Stimulated activated memory B cell treated with anti-CD40 and anti-IgM and Interleukin-4, amounts not matched to agents 10 μg/mL and 1 μg/mL and 100 μg/mL, for 72 hours (primary cell): ENCODE measurements at regions not wholly inside any gene's neighbourhood (a gene's known extent, or its start where the extent isn't known, plus 50 kb on each side); places are given as distances from the start of the nearest gene placed in this dataset.
"Not testable (repeated sequence)": the region's sequence is repeated elsewhere in the genome, so short reads cannot be mapped to it uniquely, and the experiment has no call there.

ENCODE experiments used
- ATAC-seq: fragments of 150-1000 bp; cut with Tn5 transposase; 2 replicates; pipeline ENCODE4 v1.10.0; 2021
- H3K27ac Mint-ChIP-seq: one replicate; pipeline ENCODE4 v1.8.0; 2022; ENCODE audit warnings: mild to moderate bottlenecking, mixed read lengths
- H3K27me3 Mint-ChIP-seq: one replicate; pipeline ENCODE4 v1.8.0; 2022; ENCODE audit warnings: mixed read lengths
- H3K36me3 Mint-ChIP-seq: one replicate; pipeline ENCODE4 v1.8.0; 2022; ENCODE audit warnings: mixed read lengths
- H3K4me1 Mint-ChIP-seq: one replicate; pipeline ENCODE4 v1.8.0; 2022; ENCODE audit warnings: mixed read lengths
- H3K4me3 Mint-ChIP-seq: one replicate; pipeline ENCODE4 v1.8.0; 2022; ENCODE audit warnings: mild to moderate bottlenecking, moderate library complexity, mixed read lengths
- H3K9me3 Mint-ChIP-seq: one replicate; pipeline ENCODE4 v1.8.0; 2022; ENCODE audit warnings: mixed read lengths

DNA sequence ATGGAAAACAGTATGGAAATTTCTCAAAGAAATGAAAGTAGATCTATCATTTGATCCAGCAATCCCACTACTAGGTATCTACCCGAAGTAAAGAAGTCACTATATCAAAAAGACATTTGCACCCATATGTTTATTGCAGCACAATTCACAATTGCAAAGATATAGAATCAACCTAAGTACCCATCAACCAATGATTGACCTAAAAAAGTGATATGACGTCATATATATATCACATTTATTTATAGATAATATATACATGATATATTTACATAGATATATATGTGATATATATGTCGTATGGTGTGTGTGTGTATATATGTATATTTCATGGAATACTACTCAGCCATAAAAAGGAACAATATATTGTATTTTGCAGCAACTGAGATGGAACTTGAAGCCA is 188.3 kb upstream of the ARHGAP42 start:
- H3K27me3 Mint-ChIP-seq = no peaks in the 10 kb centered on the region
- H3K36me3 Mint-ChIP-seq = no peaks in the 10 kb centered on the region
- H3K4me1 Mint-ChIP-seq = no peaks in the 10 kb centered on the region
- H3K4me3 Mint-ChIP-seq = no peak overlapping the region
- no peak overlapping the region for H3K27ac Mint-ChIP-seq
- peaks cover 14% of the 10 kb centered on the region for H3K9me3 Mint-ChIP-seq
- no peak for ATAC-seq

GRCh38 chr11:100501450-100501849 is 185.6 kb upstream of the ARHGAP42 start:
- peaks cover 15% of the 10 kb centered on the region for H3K9me3 Mint-ChIP-seq
- H3K36me3 Mint-ChIP-seq = no peaks in the 10 kb centered on the region
- no peaks in the 10 kb centered on the region for H3K4me1 Mint-ChIP-seq
- H3K27me3 Mint-ChIP-seq = no peaks in the 10 kb centered on the region
- H3K4me3 Mint-ChIP-seq = no peak overlapping the region
- no peak overlapping the region for H3K27ac Mint-ChIP-seq
- ATAC-seq = no peak

- Mint-ChIP-seq H3K4me3 (no peak overlapping the region), H3K4me1 (no peaks in the 10 kb centered on the region), H3K27ac (no peak overlapping the region), H3K36me3 (no peaks in the 10 kb centered on the region), H3K27me3 (no peaks in the 10 kb centered on the region), H3K9me3 (peaks cover 3% of the 10 kb centered on the region)
- no peak for ATAC-seq
Measured at GRCh38 chr11:100512475-100512874, 174.6 kb upstream of the ARHGAP42 start.

- H3K4me1 Mint-ChIP-seq = no peaks in the 10 kb centered on the region
- ATAC-seq = no peak
- no peaks in the 10 kb centered on the region for H3K9me3 Mint-ChIP-seq
- no peaks in the 10 kb centered on the region for H3K27me3 Mint-ChIP-seq
- no peak overlapping the region for H3K4me3 Mint-ChIP-seq
- H3K27ac Mint-ChIP-seq = no peak overlapping the region
- H3K36me3 Mint-ChIP-seq = no peaks in the 10 kb centered on the region
Measured at GRCh38 chr11:100515087-100515486, 172.0 kb upstream of the ARHGAP42 start.

- Mint-ChIP-seq H3K9me3 (peaks cover 14% of the 10 kb centered on the region), H3K4me1 (no peaks in the 10 kb centered on the region), H3K36me3 (no peaks in the 10 kb centered on the region), H3K27ac (no peak overlapping the region), H3K27me3 (no peaks in the 10 kb centered on the region), H3K4me3 (no peak overlapping the region)
- ATAC-seq = no peak
Measured at GRCh38 chr11:100525197-100525596, 161.9 kb upstream of the ARHGAP42 start.

GRCh38 chr11:100525635-100526034 is 161.5 kb upstream of the ARHGAP42 start:
- Mint-ChIP-seq H3K9me3 (peaks cover 14% of the 10 kb centered on the region), H3K4me1 (no peaks in the 10 kb centered on the region), H3K27ac (no peak overlapping the region), H3K36me3 (no peaks in the 10 kb centered on the region), H3K4me3 (no peak overlapping the region), H3K27me3 (no peaks in the 10 kb centered on the region)
- no peak for ATAC-seq

GRCh38 chr11:100528872-100529416 is 158.1 kb upstream of the ARHGAP42 start:
- no peak for ATAC-seq
- Mint-ChIP-seq H3K4me3 (no peak overlapping the region), H3K27ac (no peak overlapping the region), H3K9me3 (peaks cover 9% of the 10 kb centered on the region), H3K4me1 (no peaks in the 10 kb centered on the region), H3K36me3 (no peaks in the 10 kb centered on the region), H3K27me3 (no peaks in the 10 kb centered on the region)

DNA sequence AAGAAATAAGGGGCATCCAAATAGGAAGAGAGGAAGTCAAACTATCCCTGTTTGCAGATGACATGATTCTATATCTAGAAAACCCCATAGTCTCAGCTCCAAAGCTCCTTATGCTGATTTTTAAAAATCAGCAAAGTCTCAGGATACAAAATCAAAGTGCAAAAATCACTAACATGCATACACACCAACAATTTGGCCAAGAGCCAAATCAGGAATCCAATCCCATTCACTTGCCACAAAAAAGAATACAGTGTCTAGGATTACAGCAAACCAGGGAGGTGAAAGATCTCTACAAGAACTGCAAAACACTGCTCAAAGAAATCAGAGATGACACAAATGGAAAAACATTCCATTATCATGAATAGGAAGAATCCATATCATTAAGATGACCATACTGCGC is 155.8 kb upstream of the ARHGAP42 start:
- not testable (repeated sequence) for H3K27me3 Mint-ChIP-seq, H3K27ac Mint-ChIP-seq, H3K4me1 Mint-ChIP-seq, H3K9me3 Mint-ChIP-seq, H3K4me3 Mint-ChIP-seq, H3K36me3 Mint-ChIP-seq, ATAC-seq

- Mint-ChIP-seq H3K4me1 (no peaks in the 10 kb centered on the region), H3K9me3 (no peaks in the 10 kb centered on the region), H3K27ac (no peak overlapping the region), H3K4me3 (no peak overlapping the region), H3K27me3 (no peaks in the 10 kb centered on the region), H3K36me3 (no peaks in the 10 kb centered on the region)
- no peak for ATAC-seq
Measured at GRCh38 chr11:100536979-100537378, 150.1 kb upstream of the ARHGAP42 start.

DNA sequence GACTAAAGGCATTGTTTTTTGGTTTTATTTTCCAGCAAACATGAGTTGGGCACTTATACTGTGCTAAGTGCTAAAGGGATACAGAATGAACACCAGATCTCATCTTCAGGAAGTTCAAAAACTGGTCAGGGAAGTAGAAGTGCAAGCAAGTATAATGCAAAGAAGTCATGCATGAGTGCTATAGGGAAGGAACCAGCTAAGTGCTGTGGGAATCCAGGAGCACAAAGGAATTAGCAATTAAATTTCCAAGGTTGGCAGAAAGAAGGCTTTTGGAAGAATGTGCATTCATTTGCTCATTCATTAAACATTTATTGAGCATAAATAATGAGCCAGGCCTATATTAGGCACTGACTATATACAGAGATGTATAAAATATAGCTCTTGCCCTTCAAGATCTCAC is 143.7 kb upstream of the ARHGAP42 start:
- H3K27me3 Mint-ChIP-seq = no peaks in the 10 kb centered on the region
- no peak for ATAC-seq
- no peaks in the 10 kb centered on the region for H3K36me3 Mint-ChIP-seq
- no peak overlapping the region for H3K4me3 Mint-ChIP-seq
- no peaks in the 10 kb centered on the region for H3K9me3 Mint-ChIP-seq
- H3K27ac Mint-ChIP-seq = no peak overlapping the region
- no peaks in the 10 kb centered on the region for H3K4me1 Mint-ChIP-seq

DNA sequence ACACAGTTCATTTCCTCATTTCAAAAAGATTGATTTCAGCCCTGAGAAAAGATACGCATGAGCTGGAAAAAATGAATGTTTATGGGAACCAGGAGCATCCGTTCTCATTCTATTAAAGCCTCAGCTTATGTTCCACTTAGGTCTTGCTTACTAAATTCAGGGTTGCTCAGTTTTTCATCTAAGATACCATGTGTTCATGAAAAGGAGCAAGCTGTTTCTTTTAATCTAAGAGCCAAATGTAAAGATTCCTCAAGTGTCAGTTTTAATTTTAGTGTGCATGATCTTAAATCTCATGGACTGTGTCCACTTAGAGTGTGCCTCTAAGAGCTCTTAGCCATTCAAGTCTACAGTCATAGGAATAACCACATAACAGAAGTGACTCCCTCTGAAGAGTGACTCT is 141.5 kb upstream of the ARHGAP42 start:
- no peaks in the 10 kb centered on the region for H3K27me3 Mint-ChIP-seq
- H3K4me1 Mint-ChIP-seq = no peaks in the 10 kb centered on the region
- H3K36me3 Mint-ChIP-seq = no peaks in the 10 kb centered on the region
- H3K4me3 Mint-ChIP-seq = no peak overlapping the region
- no peak for ATAC-seq
- no peak overlapping the region for H3K27ac Mint-ChIP-seq
- H3K9me3 Mint-ChIP-seq = no peaks in the 10 kb centered on the region

DNA sequence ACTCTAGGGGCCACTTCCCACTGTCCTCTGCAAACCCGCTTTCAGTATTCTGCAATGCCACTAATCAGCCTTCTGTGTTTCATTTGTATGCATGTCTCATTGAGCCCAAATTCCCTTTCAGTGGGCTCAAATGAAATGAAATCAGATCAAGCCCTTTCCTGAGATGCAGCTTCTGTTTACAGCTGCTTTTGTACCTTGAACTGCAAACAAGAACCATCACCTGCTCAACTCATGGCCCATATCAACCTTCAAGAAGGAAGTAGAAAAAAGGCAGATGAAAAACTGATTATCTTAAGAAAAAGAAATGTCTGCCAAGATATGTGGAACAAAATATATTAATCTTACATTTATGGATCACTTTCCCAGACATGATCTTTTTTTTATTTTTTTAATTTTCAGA is 141.1 kb upstream of the ARHGAP42 start:
- H3K4me1 Mint-ChIP-seq = no peaks in the 10 kb centered on the region
- no peaks in the 10 kb centered on the region for H3K36me3 Mint-ChIP-seq
- H3K4me3 Mint-ChIP-seq = no peak overlapping the region
- no peaks in the 10 kb centered on the region for H3K9me3 Mint-ChIP-seq
- no peak overlapping the region for H3K27ac Mint-ChIP-seq
- H3K27me3 Mint-ChIP-seq = no peaks in the 10 kb centered on the region
- ATAC-seq = no peak

DNA sequence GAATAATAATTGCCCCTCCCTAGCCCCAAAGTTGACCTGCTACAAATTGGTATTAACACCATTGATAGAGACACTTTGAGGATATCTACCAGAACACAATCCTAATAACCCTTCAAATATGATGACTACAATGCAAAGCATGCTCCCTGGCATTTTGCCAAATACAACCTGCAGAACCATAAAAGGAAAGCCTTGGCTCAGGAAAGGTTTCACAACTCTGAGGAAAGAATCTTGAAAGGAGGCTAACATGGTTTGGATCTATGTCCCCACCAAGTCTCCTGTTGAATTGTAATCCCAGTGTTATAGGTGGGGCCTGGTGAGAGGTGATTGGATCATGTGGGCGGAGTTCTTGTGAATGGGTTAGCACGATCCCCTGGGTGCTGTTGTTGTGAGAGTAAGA is 140.4 kb upstream of the ARHGAP42 start:
- Mint-ChIP-seq H3K9me3 (no peaks in the 10 kb centered on the region), H3K27ac (no peak overlapping the region), H3K36me3 (no peaks in the 10 kb centered on the region), H3K4me3 (no peak overlapping the region), H3K4me1 (no peaks in the 10 kb centered on the region), H3K27me3 (no peaks in the 10 kb centered on the region)
- no peak for ATAC-seq

DNA sequence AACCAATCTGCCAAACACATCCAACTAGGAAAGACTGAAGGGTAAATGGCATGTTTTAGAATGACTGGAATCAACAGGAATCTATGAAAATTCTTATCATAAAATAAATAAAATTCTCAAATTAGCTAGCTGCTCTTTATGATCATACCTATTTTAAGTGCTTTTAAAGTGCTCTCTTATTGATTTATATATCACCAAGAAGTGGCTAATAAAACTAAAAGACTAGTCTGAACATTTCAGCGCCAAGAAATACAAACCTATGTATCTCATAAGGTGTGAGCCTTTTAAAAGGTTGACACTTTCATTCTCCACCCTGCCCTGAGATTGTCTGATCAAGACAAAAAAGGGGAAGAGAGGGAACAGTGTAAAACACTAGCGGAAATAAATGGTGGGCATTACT is 136.8 kb upstream of the ARHGAP42 start:
- Mint-ChIP-seq H3K9me3 (no peaks in the 10 kb centered on the region), H3K27me3 (peaks cover 18% of the 10 kb centered on the region), H3K4me3 (no peak overlapping the region), H3K36me3 (no peaks in the 10 kb centered on the region), H3K4me1 (no peaks in the 10 kb centered on the region), H3K27ac (no peak overlapping the region)
- no peak for ATAC-seq

DNA sequence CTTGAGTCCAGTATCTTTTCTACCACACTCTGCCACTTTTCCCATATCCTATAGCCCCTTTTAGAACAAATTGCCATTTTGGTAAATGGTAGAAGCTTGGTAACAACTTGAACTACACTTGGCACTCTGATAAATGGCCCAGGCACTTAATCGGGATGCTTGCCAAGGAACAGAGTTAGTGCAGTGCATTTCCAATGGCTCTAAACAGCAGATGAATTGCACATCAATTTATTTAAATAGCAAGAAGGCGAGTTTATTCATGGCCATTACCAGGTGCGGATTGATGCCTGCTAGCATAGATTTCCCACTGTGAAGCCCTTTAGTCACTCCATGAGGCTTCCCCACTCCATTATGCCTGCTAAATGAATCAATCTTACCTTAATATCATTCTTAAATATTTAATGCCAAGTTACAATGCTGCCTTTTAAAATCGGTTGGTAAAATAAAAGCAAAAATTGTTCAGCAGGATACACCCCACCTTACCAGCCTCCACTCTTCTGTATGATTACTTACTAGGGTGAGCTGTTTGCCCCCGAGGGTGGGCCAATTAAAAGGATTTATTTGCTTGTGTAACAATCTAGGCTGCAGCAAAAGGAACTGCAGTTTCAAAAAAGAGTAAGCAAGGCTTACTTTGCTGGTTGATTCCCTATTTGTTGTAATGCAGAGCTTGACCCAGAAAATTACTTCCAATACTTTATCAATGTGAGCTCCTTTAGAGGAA is 136.0 kb upstream of the ARHGAP42 start:
- peaks cover 19% of the 10 kb centered on the region for H3K27me3 Mint-ChIP-seq
- no peak for ATAC-seq
- H3K36me3 Mint-ChIP-seq = no peaks in the 10 kb centered on the region
- H3K4me1 Mint-ChIP-seq = no peaks in the 10 kb centered on the region
- no peak overlapping the region for H3K4me3 Mint-ChIP-seq
- H3K9me3 Mint-ChIP-seq = no peaks in the 10 kb centered on the region
- H3K27ac Mint-ChIP-seq = no peak overlapping the region

DNA sequence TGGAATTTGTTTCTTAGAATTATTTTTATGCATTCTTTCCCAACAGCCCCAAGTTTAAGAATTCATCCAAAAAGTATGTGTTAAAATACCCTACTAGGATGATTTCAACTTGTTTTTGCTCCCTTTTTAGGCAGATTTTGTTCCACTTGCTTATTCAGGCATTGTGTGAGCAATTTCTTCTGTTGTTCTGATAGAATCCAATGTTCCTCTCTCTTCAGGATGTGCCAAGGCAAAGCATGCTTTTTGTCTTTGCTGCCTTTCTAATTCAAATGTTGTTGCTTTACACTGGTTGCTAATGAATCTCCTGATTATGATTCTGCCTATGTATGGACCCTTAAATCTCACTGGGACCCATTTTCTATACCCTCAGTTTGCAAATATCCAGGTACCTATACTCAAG is 131.2 kb upstream of the ARHGAP42 start:
- Mint-ChIP-seq H3K36me3 (no peaks in the 10 kb centered on the region), H3K27me3 (peaks cover 19% of the 10 kb centered on the region), H3K27ac (no peak overlapping the region), H3K4me3 (no peak overlapping the region), H3K9me3 (no peaks in the 10 kb centered on the region), H3K4me1 (no peaks in the 10 kb centered on the region)
- ATAC-seq = no peak
